Activated CD4-positive, alpha-beta T cell treated with anti-CD3 and anti-CD28 coated beads, Interleukin-2, amount 10 ng/mL, durations not matched to agents 24 days and 14 days (primary cell): ENCODE measurements at regions not wholly inside any gene's neighbourhood (a gene's known extent, or its start where the extent isn't known, plus 50 kb on each side); places are given as distances from the start of the nearest gene placed in this dataset.
"Not testable (repeated sequence)": the region's sequence is repeated elsewhere in the genome, so short reads cannot be mapped to it uniquely, and the experiment has no call there.

ENCODE experiments used
- DNase-seq: peaks from one replicate; pipeline ENCODE4 v3.0.0; 2022
- H3K27ac Mint-ChIP-seq: one replicate; pipeline ENCODE4 v1.8.0; 2022; ENCODE audit warnings: mild to moderate bottlenecking, mixed read lengths
- H3K27me3 Mint-ChIP-seq: one replicate; pipeline ENCODE4 v1.8.0; 2022; ENCODE audit warnings: mixed read lengths
- H3K36me3 Mint-ChIP-seq: one replicate; pipeline ENCODE4 v1.8.0; 2022; ENCODE audit warnings: low read depth, mild to moderate bottlenecking, mixed read lengths
- H3K4me1 Mint-ChIP-seq: one replicate; pipeline ENCODE4 v1.8.0; 2021; ENCODE audit warnings: mixed read lengths
- H3K4me3 Mint-ChIP-seq: one replicate; pipeline ENCODE4 v1.8.0; 2022; ENCODE audit warnings: mild to moderate bottlenecking, moderate library complexity, mixed read lengths
- H3K9me3 Mint-ChIP-seq: one replicate; pipeline ENCODE4 v1.8.0; 2021; ENCODE audit warnings: mixed read lengths
- intact Hi-C: fragments of 100-400 bp; cut with micrococcal nuclease; formaldehyde crosslinking; loops from one replicate; pipeline ENCODE4 v1.15.1; 2023

- Mint-ChIP-seq H3K27me3 (no peaks in the 10 kb centered on the region), H3K4me1 (no peaks in the 10 kb centered on the region), H3K4me3 (no peak overlapping the region), H3K27ac (no peak overlapping the region), H3K36me3 (no peaks in the 10 kb centered on the region), H3K9me3 (no peaks in the 10 kb centered on the region)
- no peak for DNase-seq
- intact Hi-C loops, result no loop called here
Observed at GRCh38 chr1:57544345-57544744, 120.5 kb upstream of the DAB1 start.

- Mint-ChIP-seq H3K36me3 (no peaks in the 10 kb centered on the region), H3K27me3 (no peaks in the 10 kb centered on the region), H3K4me1 (no peaks in the 10 kb centered on the region), H3K27ac (no peak overlapping the region), H3K9me3 (no peaks in the 10 kb centered on the region), H3K4me3 (no peak overlapping the region)
- intact Hi-C loops, result no loop called here
- DNase-seq, result no peak
Observed at GRCh38 chr1:57536749-57537423, 113.0 kb upstream of the DAB1 start.

- H3K4me3 Mint-ChIP-seq, result no peak overlapping the region
- H3K36me3 Mint-ChIP-seq, result no peaks in the 10 kb centered on the region
- H3K27ac Mint-ChIP-seq, result no peak overlapping the region
Observed at GRCh38 chr1:57532299-57532698, 108.4 kb upstream of the DAB1 start.

GRCh38 chr1:57530911-57531260 is 107.0 kb upstream of the DAB1 start:
- H3K36me3 Mint-ChIP-seq, H3K4me3 Mint-ChIP-seq, intact Hi-C loops, DNase-seq, H3K27ac Mint-ChIP-seq, H3K4me1 Mint-ChIP-seq, H3K9me3 Mint-ChIP-seq, H3K27me3 Mint-ChIP-seq: not testable (repeated sequence)

More at GRCh38 chr1:57532299-57532698, 108.4 kb upstream of the DAB1 start:
- H3K4me1 Mint-ChIP-seq, result no peaks in the 10 kb centered on the region
- H3K9me3 Mint-ChIP-seq, result no peaks in the 10 kb centered on the region
- no peaks in the 10 kb centered on the region for H3K27me3 Mint-ChIP-seq
- no peak for DNase-seq
- intact Hi-C loops, result no loop called here

DNA sequence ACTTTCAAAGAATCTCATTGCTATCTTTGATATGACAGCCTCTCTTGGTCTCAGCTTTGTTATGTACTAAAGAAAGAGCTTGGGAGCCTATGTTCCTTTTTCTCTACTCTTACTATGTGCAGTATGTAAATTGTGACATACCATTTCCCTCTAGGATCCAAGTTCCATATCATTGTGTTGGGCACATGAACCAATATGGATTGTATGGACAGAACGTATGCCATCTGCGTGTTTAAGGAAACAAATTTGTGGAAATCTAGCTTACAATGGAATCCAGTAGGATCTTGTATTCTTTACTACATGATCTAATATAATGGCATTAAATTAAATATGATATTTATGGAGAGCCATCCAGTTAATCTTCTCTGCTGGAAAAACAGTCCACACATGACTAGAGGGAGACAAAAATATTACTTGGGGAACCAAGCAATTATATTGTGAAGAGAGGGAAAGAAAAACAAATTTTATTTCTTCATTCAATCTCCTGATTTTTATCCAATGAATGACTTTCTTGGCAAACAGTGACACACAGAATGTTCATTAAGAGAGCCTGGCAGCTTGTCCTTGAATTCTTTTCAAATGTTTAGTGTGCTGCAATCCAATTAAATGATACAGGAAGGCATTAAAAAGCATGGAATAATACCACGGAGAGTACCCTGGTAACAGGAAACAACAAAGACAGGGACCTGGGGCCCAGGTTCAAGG is 106.5 kb upstream of the DAB1 start:
- intact Hi-C loops, result no loop called here
- Mint-ChIP-seq H3K27ac (no peak overlapping the region), H3K27me3 (no peaks in the 10 kb centered on the region), H3K9me3 (no peaks in the 10 kb centered on the region), H3K36me3 (no peaks in the 10 kb centered on the region), H3K4me3 (no peak overlapping the region), H3K4me1 (no peaks in the 10 kb centered on the region)
- DNase-seq, result no peak

GRCh38 chr1:57522575-57522974 is 98.7 kb upstream of the DAB1 start:
- H3K4me1 Mint-ChIP-seq, result no peaks in the 10 kb centered on the region
- H3K27ac Mint-ChIP-seq, result no peak overlapping the region
- H3K4me3 Mint-ChIP-seq, result no peak overlapping the region
- no peaks in the 10 kb centered on the region for H3K27me3 Mint-ChIP-seq
- no peak for DNase-seq
- H3K36me3 Mint-ChIP-seq, result no peaks in the 10 kb centered on the region
- no peaks in the 10 kb centered on the region for H3K9me3 Mint-ChIP-seq
- intact Hi-C loops, result no loop called here

DNA sequence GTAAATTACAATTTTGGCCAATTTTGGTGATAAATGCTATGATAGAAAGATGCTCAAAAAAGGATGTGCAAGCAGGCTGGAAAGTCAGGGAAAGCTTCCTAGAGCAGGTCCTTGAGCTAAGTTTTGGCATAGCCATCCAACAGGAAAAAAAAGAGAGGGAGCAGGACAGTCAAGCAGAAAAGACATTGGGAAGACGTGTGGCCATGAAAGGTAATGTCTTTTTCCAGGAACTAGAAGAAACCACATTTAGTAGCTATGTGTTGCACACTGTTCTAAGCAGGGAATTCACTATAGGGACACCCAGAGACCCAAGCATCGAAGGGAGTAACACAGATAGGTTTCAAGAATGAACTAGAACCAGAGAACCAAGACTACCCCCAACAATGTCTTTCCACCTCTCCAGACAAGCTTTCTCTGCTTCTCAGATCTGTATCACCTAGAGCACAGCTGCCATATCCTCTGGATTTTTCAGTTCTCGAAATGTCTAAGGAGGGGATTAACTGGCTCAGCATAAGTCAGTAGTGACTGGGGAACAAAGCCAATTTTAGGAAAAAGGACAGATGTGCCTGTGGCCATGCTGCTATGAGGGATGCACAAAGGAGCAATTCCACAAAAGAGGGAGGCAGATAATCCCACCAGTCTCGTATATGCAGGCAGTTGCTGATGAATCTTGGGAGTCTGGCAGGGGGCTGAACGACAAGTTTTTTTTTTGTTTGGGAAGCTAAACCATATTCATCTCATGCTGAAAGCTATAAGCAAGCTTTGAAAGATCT is 97.1 kb upstream of the DAB1 start:
- no peaks in the 10 kb centered on the region for H3K36me3 Mint-ChIP-seq
- intact Hi-C loops, result no loop called here
- no peaks in the 10 kb centered on the region for H3K4me1 Mint-ChIP-seq
- no peaks in the 10 kb centered on the region for H3K9me3 Mint-ChIP-seq
- H3K27me3 Mint-ChIP-seq, result no peaks in the 10 kb centered on the region
- H3K27ac Mint-ChIP-seq, result no peak overlapping the region
- no peak overlapping the region for H3K4me3 Mint-ChIP-seq
- DNase-seq, result no peak

- Mint-ChIP-seq H3K27me3 (no peaks in the 10 kb centered on the region), H3K4me3 (no peak overlapping the region), H3K36me3 (no peaks in the 10 kb centered on the region), H3K9me3 (peaks cover 3% of the 10 kb centered on the region), H3K4me1 (no peaks in the 10 kb centered on the region), H3K27ac (no peak overlapping the region)
- intact Hi-C loops, result no loop called here
- DNase-seq, result no peak
Observed at GRCh38 chr1:57518496-57518895, 94.6 kb upstream of the DAB1 start.

- Mint-ChIP-seq H3K4me1 (no peaks in the 10 kb centered on the region), H3K27me3 (no peaks in the 10 kb centered on the region), H3K9me3 (peaks cover 3% of the 10 kb centered on the region), H3K4me3 (no peak overlapping the region), H3K36me3 (no peaks in the 10 kb centered on the region), H3K27ac (no peak overlapping the region)
- intact Hi-C loops, result no loop called here
- DNase-seq, result no peak
Observed at GRCh38 chr1:57517587-57518374, 93.9 kb upstream of the DAB1 start.

- peaks cover 3% of the 10 kb centered on the region for H3K9me3 Mint-ChIP-seq
- H3K4me1 Mint-ChIP-seq, result no peaks in the 10 kb centered on the region
- no peaks in the 10 kb centered on the region for H3K27me3 Mint-ChIP-seq
- DNase-seq, result no peak
- no peak overlapping the region for H3K27ac Mint-ChIP-seq
- intact Hi-C loops, result no loop called here
- H3K36me3 Mint-ChIP-seq, result no peaks in the 10 kb centered on the region
- H3K4me3 Mint-ChIP-seq, result no peak overlapping the region
Observed at GRCh38 chr1:57512386-57512785, 88.5 kb upstream of the DAB1 start.

DNA sequence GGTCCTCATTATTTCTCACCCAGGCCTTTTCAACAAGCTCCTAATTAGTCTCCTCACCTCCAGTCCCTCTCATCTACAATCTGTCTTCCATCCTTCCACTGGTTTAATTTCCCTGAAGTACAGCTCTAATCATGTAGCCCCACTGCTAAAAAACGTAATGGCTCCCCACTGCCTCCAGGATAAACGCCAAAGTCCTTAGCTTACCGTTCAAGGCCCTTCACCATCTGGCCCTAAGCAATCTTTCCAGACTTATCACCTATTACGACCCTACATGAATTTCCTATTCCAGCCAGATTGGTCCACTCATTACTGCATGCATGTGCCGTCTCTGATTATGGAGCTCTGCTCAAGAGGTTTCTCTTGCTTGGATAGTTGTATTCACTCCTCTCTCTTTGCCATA is 83.1 kb upstream of the DAB1 start:
- H3K4me3 Mint-ChIP-seq, result no peak overlapping the region
- no peaks in the 10 kb centered on the region for H3K36me3 Mint-ChIP-seq
- H3K27me3 Mint-ChIP-seq, result no peaks in the 10 kb centered on the region
- no peak overlapping the region for H3K27ac Mint-ChIP-seq
- no peak for DNase-seq
- no peaks in the 10 kb centered on the region for H3K4me1 Mint-ChIP-seq
- no peaks in the 10 kb centered on the region for H3K9me3 Mint-ChIP-seq
- intact Hi-C loops, result no loop called here

DNA sequence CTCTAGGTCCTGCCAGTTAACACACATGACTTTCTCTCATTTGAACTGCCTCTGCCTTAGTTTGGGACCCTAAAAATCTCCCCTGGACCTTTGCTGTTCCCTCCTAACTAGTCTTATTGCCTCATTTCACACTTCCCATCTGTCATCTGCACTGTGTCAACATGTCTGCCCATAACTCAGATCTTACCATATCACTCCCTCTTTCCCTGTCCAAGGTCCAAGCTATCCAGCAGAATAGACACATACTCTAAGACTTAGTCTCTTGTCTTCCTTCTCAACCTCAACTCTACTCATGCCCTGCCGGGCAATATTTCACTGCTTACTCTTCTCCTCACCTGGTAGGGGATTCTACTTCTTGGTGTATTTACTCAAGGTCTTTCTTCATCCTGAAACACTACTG is 79.5 kb upstream of the DAB1 start:
- Mint-ChIP-seq H3K36me3 (no peaks in the 10 kb centered on the region), H3K27me3 (no peaks in the 10 kb centered on the region), H3K27ac (no peak overlapping the region), H3K4me3 (no peak overlapping the region), H3K4me1 (no peaks in the 10 kb centered on the region), H3K9me3 (no peaks in the 10 kb centered on the region)
- intact Hi-C loops, result no loop called here
- no peak for DNase-seq

- peaks cover 4% of the 10 kb centered on the region for H3K9me3 Mint-ChIP-seq
- no peaks in the 10 kb centered on the region for H3K4me1 Mint-ChIP-seq
- no peak for DNase-seq
- no peaks in the 10 kb centered on the region for H3K36me3 Mint-ChIP-seq
- no peak overlapping the region for H3K4me3 Mint-ChIP-seq
- intact Hi-C loops, result no loop called here
- no peak overlapping the region for H3K27ac Mint-ChIP-seq
- no peaks in the 10 kb centered on the region for H3K27me3 Mint-ChIP-seq
Observed at GRCh38 chr1:57500136-57500830, 76.4 kb upstream of the DAB1 start.
